Lower leg skin (tissue), 3 donors: ENCODE measurements at regions not wholly inside any gene's neighbourhood (a gene's known extent, or its start where the extent isn't known, plus 50 kb on each side); places are given as distances from the start of the nearest gene placed in this dataset.

ENCODE experiments used
- CTCF ChIP-seq, 3 donors: fragments of 450-650 bp; IDR thresholded peaks; one replicate each; pipeline ENCODE4 v1.5.1; 2016; ENCODE audit warnings: antibody characterized with exemption in 3 of 3, mild to moderate bottlenecking in 3 of 3, moderate library complexity in 2 of 3
- POLR2A ChIP-seq, 2 donors: fragments of 450-650 bp; IDR thresholded peaks; one replicate each; pipeline ENCODE4 v1.6.1; 2016 to 2017; ENCODE audit warnings: antibody characterized with exemption in 2 of 2, mild to moderate bottlenecking in 1 of 2, moderate library complexity in 1 of 2

- no peak for TF ChIP-seq CTCF (IDR thresholded peaks at IDR 0.05)
- no peak for TF ChIP-seq POLR2A (IDR thresholded peaks at IDR 0.05)
Observed at GRCh38 chr1:239861985-239862384, 229.7 kb upstream of the FMN2 start.
